GM23338 (cell line): ENCODE measurements at regions not wholly inside any gene's neighbourhood (a gene's known extent, or its start where the extent isn't known, plus 50 kb on each side); places are given as distances from the start of the nearest gene placed in this dataset.

Source experiments
- ATAC-seq: fragments of 200-7000 bp; cut with Tn5 transposase; 3 replicates; pipeline ENCODE4 v1.9.1; 2020
- DNase-seq: peaks from one replicate; pipeline ENCODE4 v3.0.0-alpha.2; 2015; ENCODE audit warnings: low spot score
- H2AFZ ChIP-seq: fragments of 200-600 bp; sonication (generic); 2 replicates; pipeline ENCODE4 v1.8.0; 2016; ENCODE audit warnings: antibody characterized with exemption, mild to moderate bottlenecking, moderate library complexity
- H3F3A ChIP-seq: fragments of 200-600 bp; sonication (generic); replicated peaks from 2 replicates; pipeline ENCODE4 v1.8.0; 2017; ENCODE audit warnings: antibody characterized with exemption, mixed run types, low read depth
- H3K27ac ChIP-seq: fragments of 200-600 bp; sonication (generic); 2 replicates; pipeline ENCODE4 v1.6.1; 2016; ENCODE audit warnings: low read depth
- H3K27me3 ChIP-seq: fragments of 200-600 bp; sonication (generic); 2 replicates; pipeline ENCODE4 v1.8.0; 2016; ENCODE audit warnings: mild to moderate bottlenecking, mixed run types, moderate library complexity; ENCODE audit not compliant: insufficient read depth
- H3K36me3 ChIP-seq: fragments of 200-600 bp; sonication (generic); 2 replicates; pipeline ENCODE4 v1.8.0; 2016; ENCODE audit warnings: mild to moderate bottlenecking; ENCODE audit not compliant: insufficient read depth
- H3K4me1 ChIP-seq: fragments of 200-600 bp; sonication (generic); 2 replicates; pipeline ENCODE4 v1.8.0; 2016; ENCODE audit warnings: mild to moderate bottlenecking, moderate library complexity; ENCODE audit not compliant: insufficient read depth
- H3K4me2 ChIP-seq: fragments of 200-600 bp; sonication (generic); 2 replicates; pipeline ENCODE4 v1.7.1; 2017; ENCODE audit warnings: mixed run types
- H3K4me3 ChIP-seq: fragments of 200-600 bp; sonication (generic); 2 replicates; pipeline ENCODE4 v1.6.1; 2016; ENCODE audit warnings: mixed run types
- H3K79me2 ChIP-seq: fragments of 200-600 bp; sonication (generic); replicated peaks from 2 replicates; pipeline ENCODE4 v1.8.0; 2017; ENCODE audit warnings: mild to moderate bottlenecking; ENCODE audit not compliant: insufficient read depth
- H3K9me2 ChIP-seq: fragments of 200-600 bp; sonication (generic); 2 replicates; pipeline ENCODE4 v1.8.0; 2017; ENCODE audit not compliant: insufficient read depth
- H4K20me1 ChIP-seq: fragments of 200-600 bp; sonication (generic); replicated peaks from 2 replicates; pipeline ENCODE4 v1.8.0; 2017; ENCODE audit warnings: mild to moderate bottlenecking; ENCODE audit not compliant: insufficient read depth
- H3K27ac Mint-ChIP-seq: 2 replicates; pipeline ENCODE4 v1.8.0; 2020; ENCODE audit warnings: inconsistent platforms, mild to moderate bottlenecking, moderate library complexity, mixed read lengths
- H3K27me3 Mint-ChIP-seq: 3 replicates; pipeline ENCODE4 v1.8.0; 2022; ENCODE audit warnings: low read depth, mild to moderate bottlenecking, moderate library complexity, mixed read lengths, inconsistent platforms; ENCODE audit not compliant: insufficient read depth, poor library complexity
- H3K36me3 Mint-ChIP-seq: 3 replicates; pipeline ENCODE4 v1.8.0; 2021; ENCODE audit warnings: low read depth, mild to moderate bottlenecking, inconsistent platforms, moderate library complexity, mixed read lengths
- H3K4me1 Mint-ChIP-seq: 3 replicates; pipeline ENCODE4 v1.8.0; 2020; ENCODE audit warnings: mild to moderate bottlenecking, inconsistent platforms, mixed read lengths
- H3K4me3 Mint-ChIP-seq: 3 replicates; pipeline ENCODE4 v1.8.0; 2021; ENCODE audit warnings: moderate library complexity, mild to moderate bottlenecking, inconsistent platforms, mixed read lengths
- H3K9me3 Mint-ChIP-seq: 3 replicates; pipeline ENCODE4 v1.8.0; 2020; ENCODE audit warnings: moderate library complexity, mild to moderate bottlenecking, inconsistent platforms, mixed read lengths
- CREB1 ChIP-seq: fragments of 250-450 bp; sonication (Bioruptor Pico); IDR thresholded peaks from 2 replicates; pipeline ENCODE4 v1.5.0; 2020; ENCODE audit warnings: low read depth, mild to moderate bottlenecking, moderate library complexity
- EZH2 ChIP-seq: fragments of 200-600 bp; sonication (generic); IDR thresholded peaks from one replicate; pipeline ENCODE4 v1.8.0; 2017; ENCODE audit warnings: antibody characterized with exemption, mild to moderate bottlenecking, low read depth; ENCODE audit not compliant: unreplicated experiment
- JUNB ChIP-seq: IDR thresholded peaks from one replicate; pipeline ENCODE4 v1.6.1; 2016; ENCODE audit warnings: antibody characterized with exemption; ENCODE audit not compliant: unreplicated experiment
- ZNF114 ChIP-seq: fragments of 250-450 bp; sonication (Bioruptor Pico); IDR thresholded peaks from 2 replicates; pipeline ENCODE4 v1.5.0; 2020; ENCODE audit warnings: mild to moderate bottlenecking, moderate library complexity
- TF ChIP-seq, protein P1 (sequence below): IDR thresholded peaks from one replicate; pipeline ENCODE4 v1.6.1; 2018; ENCODE audit warnings: antibody characterized with exemption; ENCODE audit not compliant: unreplicated experiment
- TF ChIP-seq, protein P2 (sequence below), 2 experiments: fragments of 200-600 bp in 1 of 2; sonication (generic) in 1 of 2; conservative IDR thresholded peaks; 2 replicates each; pipeline versions ENCODE4 v1.5.1 to v1.6.1; 2016 to 2017; ENCODE audit warnings: antibody characterized with exemption in 2 of 2, low read depth in 2 of 2, mild to moderate bottlenecking in 2 of 2, moderate library complexity in 1 of 2

DNA sequence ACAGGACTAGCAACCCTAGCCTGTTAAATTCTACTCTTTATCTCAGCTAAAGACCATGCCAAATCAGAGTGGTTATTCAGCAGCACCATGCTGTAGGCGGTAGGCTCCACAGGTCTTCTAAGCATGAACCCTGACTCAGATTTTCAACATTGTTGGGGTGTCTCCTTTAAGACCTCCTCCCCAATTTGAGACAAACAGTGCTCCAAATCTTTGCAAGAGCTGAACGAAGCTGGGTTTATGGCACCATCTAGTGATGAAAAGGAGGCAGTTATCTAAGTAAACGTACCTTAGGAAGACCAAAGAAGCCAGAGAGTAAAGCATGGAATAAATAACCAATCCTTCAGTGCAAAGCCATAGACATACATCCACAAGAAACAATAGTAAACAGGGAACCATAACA lies 334.5 kb upstream of the SLC7A11 start:
- H3K4me2 ChIP-seq, result no peak overlapping the region
- H3K9me2 ChIP-seq, result no peaks in the 10 kb centered on the region
- Mint-ChIP-seq H3K27ac (no peak overlapping the region), H3K27me3 (no peaks in the 10 kb centered on the region), H3K9me3 (peaks cover 37% of the 10 kb centered on the region), H3K36me3 (peaks cover 29% of the 10 kb centered on the region), H3K4me1 (peaks cover 5% of the 10 kb centered on the region), H3K4me3 (no peak overlapping the region)
- H3K79me2 ChIP-seq, result no peaks in the 10 kb centered on the region
- no peak overlapping the region for H3K4me3 ChIP-seq
- no peaks in the 10 kb centered on the region for H4K20me1 ChIP-seq
- ATAC-seq (peak; percentile 91), DNase-seq (peak; percentile 81)
- 0 out of 2 replicates have a peak, but pooled peaks cover 4% of the 10 kb centered on the region for H3K36me3 ChIP-seq
- no peak overlapping the region for H3K27ac ChIP-seq
- H2AFZ ChIP-seq, result peak overlapping the region; percentile 89
- H3K27me3 ChIP-seq, result no peaks in the 10 kb centered on the region
- H3K4me1 ChIP-seq, result no peaks in the 10 kb centered on the region
- TF ChIP-seq, protein P1, sequence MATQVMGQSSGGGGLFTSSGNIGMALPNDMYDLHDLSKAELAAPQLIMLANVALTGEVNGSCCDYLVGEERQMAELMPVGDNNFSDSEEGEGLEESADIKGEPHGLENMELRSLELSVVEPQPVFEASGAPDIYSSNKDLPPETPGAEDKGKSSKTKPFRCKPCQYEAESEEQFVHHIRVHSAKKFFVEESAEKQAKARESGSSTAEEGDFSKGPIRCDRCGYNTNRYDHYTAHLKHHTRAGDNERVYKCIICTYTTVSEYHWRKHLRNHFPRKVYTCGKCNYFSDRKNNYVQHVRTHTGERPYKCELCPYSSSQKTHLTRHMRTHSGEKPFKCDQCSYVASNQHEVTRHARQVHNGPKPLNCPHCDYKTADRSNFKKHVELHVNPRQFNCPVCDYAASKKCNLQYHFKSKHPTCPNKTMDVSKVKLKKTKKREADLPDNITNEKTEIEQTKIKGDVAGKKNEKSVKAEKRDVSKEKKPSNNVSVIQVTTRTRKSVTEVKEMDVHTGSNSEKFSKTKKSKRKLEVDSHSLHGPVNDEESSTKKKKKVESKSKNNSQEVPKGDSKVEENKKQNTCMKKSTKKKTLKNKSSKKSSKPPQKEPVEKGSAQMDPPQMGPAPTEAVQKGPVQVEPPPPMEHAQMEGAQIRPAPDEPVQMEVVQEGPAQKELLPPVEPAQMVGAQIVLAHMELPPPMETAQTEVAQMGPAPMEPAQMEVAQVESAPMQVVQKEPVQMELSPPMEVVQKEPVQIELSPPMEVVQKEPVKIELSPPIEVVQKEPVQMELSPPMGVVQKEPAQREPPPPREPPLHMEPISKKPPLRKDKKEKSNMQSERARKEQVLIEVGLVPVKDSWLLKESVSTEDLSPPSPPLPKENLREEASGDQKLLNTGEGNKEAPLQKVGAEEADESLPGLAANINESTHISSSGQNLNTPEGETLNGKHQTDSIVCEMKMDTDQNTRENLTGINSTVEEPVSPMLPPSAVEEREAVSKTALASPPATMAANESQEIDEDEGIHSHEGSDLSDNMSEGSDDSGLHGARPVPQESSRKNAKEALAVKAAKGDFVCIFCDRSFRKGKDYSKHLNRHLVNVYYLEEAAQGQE, result no peak
- TF ChIP-seq JUNB, result no peak
- TF ChIP-seq, protein P2, sequence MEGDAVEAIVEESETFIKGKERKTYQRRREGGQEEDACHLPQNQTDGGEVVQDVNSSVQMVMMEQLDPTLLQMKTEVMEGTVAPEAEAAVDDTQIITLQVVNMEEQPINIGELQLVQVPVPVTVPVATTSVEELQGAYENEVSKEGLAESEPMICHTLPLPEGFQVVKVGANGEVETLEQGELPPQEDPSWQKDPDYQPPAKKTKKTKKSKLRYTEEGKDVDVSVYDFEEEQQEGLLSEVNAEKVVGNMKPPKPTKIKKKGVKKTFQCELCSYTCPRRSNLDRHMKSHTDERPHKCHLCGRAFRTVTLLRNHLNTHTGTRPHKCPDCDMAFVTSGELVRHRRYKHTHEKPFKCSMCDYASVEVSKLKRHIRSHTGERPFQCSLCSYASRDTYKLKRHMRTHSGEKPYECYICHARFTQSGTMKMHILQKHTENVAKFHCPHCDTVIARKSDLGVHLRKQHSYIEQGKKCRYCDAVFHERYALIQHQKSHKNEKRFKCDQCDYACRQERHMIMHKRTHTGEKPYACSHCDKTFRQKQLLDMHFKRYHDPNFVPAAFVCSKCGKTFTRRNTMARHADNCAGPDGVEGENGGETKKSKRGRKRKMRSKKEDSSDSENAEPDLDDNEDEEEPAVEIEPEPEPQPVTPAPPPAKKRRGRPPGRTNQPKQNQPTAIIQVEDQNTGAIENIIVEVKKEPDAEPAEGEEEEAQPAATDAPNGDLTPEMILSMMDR (conservative IDR thresholded peaks at IDR 0.05; ENCODE audit: low read depth in 2 of 2), result peak; percentile 74 to 82
- H3F3A ChIP-seq, result no peaks in the 10 kb centered on the region

DNA sequence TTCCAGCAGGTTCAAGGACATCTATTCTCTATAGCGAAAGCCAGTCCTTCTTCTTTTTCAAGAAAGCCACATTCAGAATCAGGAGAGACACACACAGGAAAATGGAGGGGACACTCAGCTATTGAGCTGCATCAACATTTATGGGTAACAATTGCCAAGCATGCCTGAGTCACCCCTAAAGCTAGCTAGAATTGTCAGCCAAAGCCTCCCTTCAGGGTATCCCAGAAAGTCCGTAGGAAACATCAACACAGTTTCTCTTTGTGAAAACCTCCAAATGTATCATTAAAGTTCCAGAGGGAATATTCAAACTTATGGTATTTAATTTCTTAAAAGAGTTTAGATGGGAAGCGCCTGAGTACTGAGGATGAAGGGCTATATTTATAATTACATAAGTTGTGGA lies 331.1 kb upstream of the SLC7A11 start:
- H3K27me3 ChIP-seq, result no peaks in the 10 kb centered on the region
- peaks cover 13% of the 10 kb centered on the region; the same call in 2 of the 3 replicates for H3K36me3 Mint-ChIP-seq
- no peak overlapping the region for H3K27ac ChIP-seq
- no peak overlapping the region for H3K4me2 ChIP-seq
- no peaks in the 10 kb centered on the region for H4K20me1 ChIP-seq
- no peaks in the 10 kb centered on the region for H3K4me1 ChIP-seq
- no peak overlapping the region for H3K4me3 ChIP-seq
- DNase-seq, result no peak
- no peaks in the 10 kb centered on the region for H3K36me3 ChIP-seq
- no peak overlapping the region for H3K27ac Mint-ChIP-seq
- H3K4me1 Mint-ChIP-seq, result peaks cover 5% of the 10 kb centered on the region
- no peaks in the 10 kb centered on the region for H3K9me2 ChIP-seq
- 0 out of 2 replicates have a peak overlapping the region, but pooled peaks have one; percentile 49 for H2AFZ ChIP-seq
- no peak for ATAC-seq
- H3F3A ChIP-seq, result no peaks in the 10 kb centered on the region
- H3K27me3 Mint-ChIP-seq, result no peaks in the 10 kb centered on the region
- no peaks in the 10 kb centered on the region for H3K79me2 ChIP-seq
- H3K4me3 Mint-ChIP-seq, result no peak overlapping the region
- TF ChIP-seq ZNF114 (CRISPR knock-in tag), result no peak
- H3K9me3 Mint-ChIP-seq, result peaks cover 13% of the 10 kb centered on the region

DNA sequence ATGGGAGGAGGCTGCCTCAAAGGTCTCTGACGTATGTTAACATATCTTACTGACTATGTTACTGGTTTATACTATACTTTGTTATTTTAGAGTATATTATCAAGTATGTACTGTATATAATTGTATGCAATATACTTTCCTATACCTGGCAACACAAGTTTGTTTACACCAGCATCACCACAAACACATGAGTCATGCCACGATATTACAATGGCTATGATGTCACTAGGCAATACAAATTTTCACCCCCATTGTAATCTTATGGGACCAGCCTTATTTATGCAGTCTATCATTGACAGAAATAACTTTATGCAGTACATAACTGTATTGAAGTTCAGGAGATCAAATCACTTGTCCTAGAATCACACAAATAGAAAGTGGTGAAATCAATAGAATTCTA lies 329.9 kb upstream of the SLC7A11 start:
- no peak overlapping the region for H3K4me2 ChIP-seq
- H3K79me2 ChIP-seq, result no peaks in the 10 kb centered on the region
- H3K9me2 ChIP-seq, result no peaks in the 10 kb centered on the region
- H3K27ac Mint-ChIP-seq, result no peak overlapping the region
- H3K36me3 Mint-ChIP-seq, result peaks cover 3% of the 10 kb centered on the region; the same call in 1 of the 3 replicates
- H3K4me1 ChIP-seq, result no peaks in the 10 kb centered on the region
- no peaks in the 10 kb centered on the region for H4K20me1 ChIP-seq
- H3K4me1 Mint-ChIP-seq, result no peaks in the 10 kb centered on the region; the same call in 2 of the 3 replicates
- H3K27ac ChIP-seq, result no peak overlapping the region
- H3F3A ChIP-seq, result no peaks in the 10 kb centered on the region
- 0 out of 3 replicates have a peak, but pooled peaks cover 3% of the 10 kb centered on the region for H3K9me3 Mint-ChIP-seq
- DNase-seq (no peak), ATAC-seq (no peak)
- no peak overlapping the region for H2AFZ ChIP-seq
- H3K36me3 ChIP-seq, result no peaks in the 10 kb centered on the region
- H3K4me3 ChIP-seq, result no peak overlapping the region
- H3K27me3 Mint-ChIP-seq, result no peaks in the 10 kb centered on the region
- H3K27me3 ChIP-seq, result no peaks in the 10 kb centered on the region
- H3K4me3 Mint-ChIP-seq, result no peak overlapping the region
- TF ChIP-seq CREB1 (no peak), EZH2 (no peak)
